ENCODE measurements at regions not wholly inside any gene's neighbourhood (a gene's known extent, or its start where the extent isn't known, plus 50 kb on each side); places are given as distances from the start of the nearest gene placed in this dataset.

- Mint-ChIP-seq H3K36me3 (ENCODE audit: low read depth) (no peaks in the 10 kb centered on the region), H3K9me3 (no peaks in the 10 kb centered on the region), H3K27me3 (ENCODE audit: low read depth) (peaks cover 6% of the 10 kb centered on the region), H3K4me3 (no peak overlapping the region), H3K4me1 (ENCODE audit: low read depth) (no peaks in the 10 kb centered on the region), H3K27ac (no peak overlapping the region)
These were observed 120.4 kb upstream of the CPEB4 start for GRCh38 chr5:173767574-173768266.

- H3K27ac Mint-ChIP-seq = no peak overlapping the region
- no peaks in the 10 kb centered on the region for H3K36me3 Mint-ChIP-seq (ENCODE audit: low read depth)
- H3K4me3 Mint-ChIP-seq = no peak overlapping the region
- H3K27me3 Mint-ChIP-seq (ENCODE audit: low read depth) = peaks cover 6% of the 10 kb centered on the region
- no peaks in the 10 kb centered on the region for H3K4me1 Mint-ChIP-seq (ENCODE audit: low read depth)
- H3K9me3 Mint-ChIP-seq = no peaks in the 10 kb centered on the region
These were observed 119.8 kb upstream of the CPEB4 start for GRCh38 chr5:173768267-173768806.

- no peak overlapping the region for H3K4me3 Mint-ChIP-seq
- H3K27ac Mint-ChIP-seq = no peak overlapping the region
- H3K4me1 Mint-ChIP-seq (ENCODE audit: low read depth) = no peaks in the 10 kb centered on the region
- H3K27me3 Mint-ChIP-seq (ENCODE audit: low read depth) = peaks cover 6% of the 10 kb centered on the region
- no peaks in the 10 kb centered on the region for H3K9me3 Mint-ChIP-seq
- no peaks in the 10 kb centered on the region for H3K36me3 Mint-ChIP-seq (ENCODE audit: low read depth)
These were observed 119.3 kb upstream of the CPEB4 start for GRCh38 chr5:173768891-173769290.

GRCh38 chr5:173770637-173771036 is 117.5 kb upstream of the CPEB4 start:
- H3K4me1 Mint-ChIP-seq (ENCODE audit: low read depth) = no peaks in the 10 kb centered on the region
- no peaks in the 10 kb centered on the region for H3K9me3 Mint-ChIP-seq
- no peak overlapping the region for H3K4me3 Mint-ChIP-seq
- H3K27ac Mint-ChIP-seq = no peak overlapping the region
- H3K27me3 Mint-ChIP-seq (ENCODE audit: low read depth) = peaks cover 6% of the 10 kb centered on the region
- H3K36me3 Mint-ChIP-seq (ENCODE audit: low read depth) = no peaks in the 10 kb centered on the region

GRCh38 chr5:173771121-173771724 is 116.9 kb upstream of the CPEB4 start:
- H3K9me3 Mint-ChIP-seq = no peaks in the 10 kb centered on the region
- no peaks in the 10 kb centered on the region for H3K36me3 Mint-ChIP-seq (ENCODE audit: low read depth)
- H3K27me3 Mint-ChIP-seq (ENCODE audit: low read depth) = peaks cover 6% of the 10 kb centered on the region
- H3K4me1 Mint-ChIP-seq (ENCODE audit: low read depth) = no peaks in the 10 kb centered on the region
- no peak overlapping the region for H3K27ac Mint-ChIP-seq
- H3K4me3 Mint-ChIP-seq = no peak overlapping the region

GRCh38 chr5:173771725-173772383 is 116.3 kb upstream of the CPEB4 start:
- H3K4me3 Mint-ChIP-seq = no peak overlapping the region
- H3K9me3 Mint-ChIP-seq = no peaks in the 10 kb centered on the region
- H3K4me1 Mint-ChIP-seq (ENCODE audit: low read depth) = no peaks in the 10 kb centered on the region
- no peak overlapping the region for H3K27ac Mint-ChIP-seq
- no peaks in the 10 kb centered on the region for H3K36me3 Mint-ChIP-seq (ENCODE audit: low read depth)
- peaks cover 6% of the 10 kb centered on the region for H3K27me3 Mint-ChIP-seq (ENCODE audit: low read depth)

GRCh38 chr5:173772384-173773059 is 115.6 kb upstream of the CPEB4 start:
- no peaks in the 10 kb centered on the region for H3K36me3 Mint-ChIP-seq (ENCODE audit: low read depth)
- H3K4me1 Mint-ChIP-seq (ENCODE audit: low read depth) = no peaks in the 10 kb centered on the region
- H3K4me3 Mint-ChIP-seq = no peak overlapping the region
- H3K27ac Mint-ChIP-seq = no peak overlapping the region
- peaks cover 6% of the 10 kb centered on the region for H3K27me3 Mint-ChIP-seq (ENCODE audit: low read depth)
- no peaks in the 10 kb centered on the region for H3K9me3 Mint-ChIP-seq

GRCh38 chr5:173774271-173774761 is 113.8 kb upstream of the CPEB4 start:
- Mint-ChIP-seq H3K4me3 (no peak overlapping the region), H3K4me1 (ENCODE audit: low read depth) (no peaks in the 10 kb centered on the region), H3K9me3 (no peaks in the 10 kb centered on the region), H3K27ac (no peak overlapping the region), H3K36me3 (ENCODE audit: low read depth) (no peaks in the 10 kb centered on the region), H3K27me3 (ENCODE audit: low read depth) (peaks cover 6% of the 10 kb centered on the region)

- Mint-ChIP-seq H3K9me3 (no peaks in the 10 kb centered on the region), H3K27me3 (ENCODE audit: low read depth) (peaks cover 6% of the 10 kb centered on the region), H3K4me1 (ENCODE audit: low read depth) (no peaks in the 10 kb centered on the region), H3K36me3 (ENCODE audit: low read depth) (no peaks in the 10 kb centered on the region), H3K27ac (no peak overlapping the region), H3K4me3 (no peak overlapping the region)
These were observed 112.6 kb upstream of the CPEB4 start for GRCh38 chr5:173775261-173776197.

GRCh38 chr5:173777149-173777548 is 111.0 kb upstream of the CPEB4 start:
- peaks cover 4% of the 10 kb centered on the region for H3K27me3 Mint-ChIP-seq (ENCODE audit: low read depth)
- no peak overlapping the region for H3K4me3 Mint-ChIP-seq
- H3K9me3 Mint-ChIP-seq = no peaks in the 10 kb centered on the region
- H3K27ac Mint-ChIP-seq = no peak overlapping the region
- peaks cover 7% of the 10 kb centered on the region for H3K4me1 Mint-ChIP-seq (ENCODE audit: low read depth)
- H3K36me3 Mint-ChIP-seq (ENCODE audit: low read depth) = peaks cover under 1% of the 10 kb centered on the region

- Mint-ChIP-seq H3K4me1 (ENCODE audit: low read depth) (peaks cover 10% of the 10 kb centered on the region), H3K27me3 (ENCODE audit: low read depth) (no peaks in the 10 kb centered on the region), H3K36me3 (ENCODE audit: low read depth) (peaks cover 2% of the 10 kb centered on the region), H3K9me3 (no peaks in the 10 kb centered on the region), H3K4me3 (no peak overlapping the region), H3K27ac (no peak overlapping the region)
These were observed 110.5 kb upstream of the CPEB4 start for GRCh38 chr5:173777674-173778073.

GRCh38 chr5:173778152-173778782 is 109.9 kb upstream of the CPEB4 start:
- peaks cover 2% of the 10 kb centered on the region for H3K36me3 Mint-ChIP-seq (ENCODE audit: low read depth)
- H3K27ac Mint-ChIP-seq = no peak overlapping the region
- H3K9me3 Mint-ChIP-seq = no peaks in the 10 kb centered on the region
- H3K4me3 Mint-ChIP-seq = no peak overlapping the region
- no peaks in the 10 kb centered on the region for H3K27me3 Mint-ChIP-seq (ENCODE audit: low read depth)
- H3K4me1 Mint-ChIP-seq (ENCODE audit: low read depth) = peaks cover 10% of the 10 kb centered on the region

- Mint-ChIP-seq H3K9me3 (no peaks in the 10 kb centered on the region), H3K4me3 (no peak overlapping the region), H3K27ac (no peak overlapping the region), H3K36me3 (ENCODE audit: low read depth) (peaks cover 2% of the 10 kb centered on the region), H3K4me1 (ENCODE audit: low read depth) (peaks cover 10% of the 10 kb centered on the region), H3K27me3 (ENCODE audit: low read depth) (no peaks in the 10 kb centered on the region)
These were observed 109.3 kb upstream of the CPEB4 start for GRCh38 chr5:173778784-173779304.
